ENCODE measurements at regions not wholly inside any gene's neighbourhood (a gene's known extent, or its start where the extent isn't known, plus 50 kb on each side); places are given as distances from the start of the nearest gene placed in this dataset.

GRCh38 chr20:40525351-40525750 is 163.7 kb downstream of the MAFB start:
- CTCF ChIA-PET: interaction anchor here (1.3 kb wide), 1 partner anchor 20 kb away, joined by 3 read pairs; no protein-coding TSS in a partner anchor
- TF ChIP-seq, protein P1, sequence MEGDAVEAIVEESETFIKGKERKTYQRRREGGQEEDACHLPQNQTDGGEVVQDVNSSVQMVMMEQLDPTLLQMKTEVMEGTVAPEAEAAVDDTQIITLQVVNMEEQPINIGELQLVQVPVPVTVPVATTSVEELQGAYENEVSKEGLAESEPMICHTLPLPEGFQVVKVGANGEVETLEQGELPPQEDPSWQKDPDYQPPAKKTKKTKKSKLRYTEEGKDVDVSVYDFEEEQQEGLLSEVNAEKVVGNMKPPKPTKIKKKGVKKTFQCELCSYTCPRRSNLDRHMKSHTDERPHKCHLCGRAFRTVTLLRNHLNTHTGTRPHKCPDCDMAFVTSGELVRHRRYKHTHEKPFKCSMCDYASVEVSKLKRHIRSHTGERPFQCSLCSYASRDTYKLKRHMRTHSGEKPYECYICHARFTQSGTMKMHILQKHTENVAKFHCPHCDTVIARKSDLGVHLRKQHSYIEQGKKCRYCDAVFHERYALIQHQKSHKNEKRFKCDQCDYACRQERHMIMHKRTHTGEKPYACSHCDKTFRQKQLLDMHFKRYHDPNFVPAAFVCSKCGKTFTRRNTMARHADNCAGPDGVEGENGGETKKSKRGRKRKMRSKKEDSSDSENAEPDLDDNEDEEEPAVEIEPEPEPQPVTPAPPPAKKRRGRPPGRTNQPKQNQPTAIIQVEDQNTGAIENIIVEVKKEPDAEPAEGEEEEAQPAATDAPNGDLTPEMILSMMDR (IDR thresholded peaks at IDR 0.05; ENCODE audit: control extremely low read depth, extremely low read depth, low read depth, missing control alignments): no peak
- POLR2A ChIA-PET: no interaction called here
- DNase-seq (ENCODE audit: extremely low spot score): no peak

DNA sequence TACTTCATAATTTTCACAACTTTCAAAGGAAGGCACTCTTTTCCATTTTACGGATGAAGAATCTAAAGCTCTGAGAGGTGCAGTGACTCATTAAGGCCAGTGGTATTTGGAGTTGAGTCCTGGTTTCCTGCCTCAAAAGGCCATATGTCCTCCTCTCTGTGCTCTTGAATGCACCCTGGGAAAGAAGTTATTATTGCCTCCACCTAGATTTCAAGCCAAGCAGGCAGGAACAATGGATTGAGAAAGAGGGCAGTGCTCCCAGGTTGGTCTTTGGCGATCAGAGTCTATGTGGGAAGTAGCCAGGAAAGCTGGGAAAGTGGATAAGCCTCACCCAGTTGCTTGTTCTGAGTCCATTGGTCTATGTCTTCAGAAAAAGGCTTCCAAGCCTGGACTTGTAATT is 165.0 kb downstream of the MAFB start:
- TF ChIP-seq, protein P1 (IDR thresholded peaks at IDR 0.05; ENCODE audit: control extremely low read depth, extremely low read depth, low read depth, missing control alignments): no peak
- POLR2A ChIA-PET: no interaction called here
- DNase-seq (ENCODE audit: extremely low spot score): no peak
- CTCF ChIA-PET: no interaction called here

DNA sequence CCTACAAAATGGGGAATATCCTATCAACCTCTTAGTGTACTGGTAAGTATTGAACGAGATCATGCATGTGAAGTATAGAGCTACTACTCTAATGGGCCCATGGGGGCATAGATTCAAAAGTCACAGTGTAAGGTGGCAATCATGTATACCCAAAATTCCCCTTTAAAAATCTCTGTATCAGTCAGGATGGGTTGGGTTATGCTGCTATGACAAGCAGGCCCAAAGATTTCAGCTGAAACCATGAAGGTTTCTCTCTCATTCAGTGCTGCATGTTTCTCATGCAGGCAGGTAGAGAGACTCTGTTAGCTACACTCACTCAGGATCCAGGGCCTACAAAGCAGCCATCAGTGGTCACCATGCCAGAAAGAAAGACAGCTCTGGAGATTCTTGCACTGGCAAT is 166.6 kb downstream of the MAFB start:
- ChIA-PET POLR2A (no interaction called here), CTCF (no interaction called here)
- no peak for DNase-seq (ENCODE audit: extremely low spot score)
- TF ChIP-seq, protein P1 (IDR thresholded peaks at IDR 0.05; ENCODE audit: control extremely low read depth, extremely low read depth, low read depth, missing control alignments): no peak

- ChIA-PET CTCF (no interaction called here), POLR2A (no interaction called here)
- TF ChIP-seq, protein P1 (IDR thresholded peaks at IDR 0.05; ENCODE audit: control extremely low read depth, extremely low read depth, low read depth, missing control alignments): no peak
Observed at GRCh38 chr20:40521962-40522361, 167.1 kb downstream of the MAFB start.

DNA sequence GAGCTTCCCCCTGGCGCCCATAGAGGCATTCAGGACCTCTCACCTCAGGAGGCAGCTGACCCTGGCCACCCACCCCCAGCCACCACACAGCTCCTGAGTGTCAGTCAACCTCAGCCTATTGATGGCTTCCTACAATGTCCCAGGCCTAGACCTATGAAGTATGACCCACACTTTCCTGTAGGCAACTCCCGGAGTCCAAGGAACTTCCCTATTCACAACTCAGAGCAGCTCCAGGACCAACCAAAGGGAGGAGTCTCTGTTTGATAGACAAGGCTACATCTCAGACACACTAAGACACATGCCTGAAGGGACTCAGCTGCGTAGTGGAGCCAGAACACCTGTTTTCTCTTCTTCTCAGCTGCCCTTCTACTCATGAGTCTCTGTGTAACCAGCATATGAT is 169.1 kb downstream of the MAFB start:
- CTCF ChIA-PET: no interaction called here
- POLR2A ChIA-PET: no interaction called here
- DNase-seq (ENCODE audit: extremely low spot score): no peak
- TF ChIP-seq, protein P1 (IDR thresholded peaks at IDR 0.05; ENCODE audit: control extremely low read depth, extremely low read depth, low read depth, missing control alignments): no peak

More at GRCh38 chr20:40521962-40522361, 167.1 kb downstream of the MAFB start:
- DNase-seq (ENCODE audit: extremely low spot score): no peak

GRCh38 chr20:40512994-40513393 is 176.0 kb downstream of the MAFB start:
- ChIA-PET CTCF (no interaction called here), POLR2A (no interaction called here)
- TF ChIP-seq, protein P1 (IDR thresholded peaks at IDR 0.05; ENCODE audit: control extremely low read depth, extremely low read depth, low read depth, missing control alignments): no peak
- DNase-seq (ENCODE audit: extremely low spot score): no peak

GRCh38 chr20:40512591-40512990 is 176.4 kb downstream of the MAFB start:
- no peak for DNase-seq (ENCODE audit: extremely low spot score)
- TF ChIP-seq, protein P1 (IDR thresholded peaks at IDR 0.05; ENCODE audit: control extremely low read depth, extremely low read depth, low read depth, missing control alignments): no peak
- CTCF ChIA-PET: no interaction called here
- POLR2A ChIA-PET: no interaction called here

All from GM10248 (cell line).